22Rv1 (cell line): ENCODE measurements at regions not wholly inside any gene's neighbourhood (a gene's known extent, or its start where the extent isn't known, plus 50 kb on each side); places are given as distances from the start of the nearest gene placed in this dataset.

Experiments
- CTCF ChIP-seq: fragments of 450-650 bp; IDR thresholded peaks from 2 replicates; pipeline ENCODE4 v1.5.1; 2017; ENCODE audit warnings: mild to moderate bottlenecking
- ZFX ChIP-seq: fragments of 450-650 bp; IDR thresholded peaks from 2 replicates; pipeline ENCODE4 v1.6.1; 2017; ENCODE audit warnings: antibody characterized with exemption, borderline replicate concordance

- TF ChIP-seq CTCF (no peak), ZFX (no peak)
Measured at GRCh38 chr1:53398091-53398490, 61.1 kb upstream of the DMRTB1 start.
